Fibroblast of skin of abdomen (primary cell): ENCODE measurements at regions not wholly inside any gene's neighbourhood (a gene's known extent, or its start where the extent isn't known, plus 50 kb on each side); places are given as distances from the start of the nearest gene placed in this dataset.

Source experiments
- DNase-seq: peaks from one replicate; pipeline ENCODE4 v3.0.0-alpha.2; 2013

- DNase-seq: no peak
These were observed 130.4 kb upstream of the C11orf87 start for GRCh38 chr11:109291553-109291952.

- DNase-seq: peak; percentile 66
These were observed 123.1 kb upstream of the C11orf87 start for GRCh38 chr11:109298865-109299264.

- DNase-seq: no peak
These were observed 121.8 kb upstream of the C11orf87 start for GRCh38 chr11:109300211-109300610.

- DNase-seq: no peak
These were observed 119.2 kb upstream of the C11orf87 start for GRCh38 chr11:109302591-109303334.

GRCh38 chr11:109303342-109303741 is 118.6 kb upstream of the C11orf87 start:
- no peak for DNase-seq

- DNase-seq: peak; percentile 82
These were observed 117.8 kb upstream of the C11orf87 start for GRCh38 chr11:109304159-109304558.

GRCh38 chr11:109305009-109305408 is 117.0 kb upstream of the C11orf87 start:
- no peak for DNase-seq

- peak; percentile 87 for DNase-seq
These were observed 115.7 kb upstream of the C11orf87 start for GRCh38 chr11:109306322-109306721.

GRCh38 chr11:109307366-109307765 is 114.6 kb upstream of the C11orf87 start:
- no peak for DNase-seq

- DNase-seq: no peak
These were observed 113.4 kb upstream of the C11orf87 start for GRCh38 chr11:109308551-109308950.

- DNase-seq: peak; percentile 93
These were observed 112.8 kb upstream of the C11orf87 start for GRCh38 chr11:109309153-109309552.

- DNase-seq: no peak
These were observed 104.3 kb upstream of the C11orf87 start for GRCh38 chr11:109317726-109318125.

- peak; percentile 81 for DNase-seq
These were observed 101.4 kb upstream of the C11orf87 start for GRCh38 chr11:109320595-109320994.

GRCh38 chr11:109326781-109327180 is 95.2 kb upstream of the C11orf87 start:
- no peak for DNase-seq

GRCh38 chr11:109329716-109330115 is 92.3 kb upstream of the C11orf87 start:
- DNase-seq: no peak

GRCh38 chr11:109338131-109338530 is 83.9 kb upstream of the C11orf87 start:
- DNase-seq: peak; percentile 10

GRCh38 chr11:109342261-109342660 is 79.7 kb upstream of the C11orf87 start:
- DNase-seq: no peak

- no peak for DNase-seq
These were observed 78.7 kb upstream of the C11orf87 start for GRCh38 chr11:109343242-109343641.

GRCh38 chr11:109347304-109347703 is 74.7 kb upstream of the C11orf87 start:
- no peak for DNase-seq

GRCh38 chr11:109349276-109350080 is 72.5 kb upstream of the C11orf87 start:
- DNase-seq: no peak

GRCh38 chr11:109350091-109350490 is 71.9 kb upstream of the C11orf87 start:
- DNase-seq: no peak

GRCh38 chr11:109362059-109362458 is 59.9 kb upstream of the C11orf87 start:
- no peak for DNase-seq

- DNase-seq: no peak
These were observed 58.3 kb upstream of the C11orf87 start for GRCh38 chr11:109363682-109364081.

GRCh38 chr11:109364851-109365250 is 57.1 kb upstream of the C11orf87 start:
- DNase-seq: no peak
